Amniotic epithelial cell (primary cell): ENCODE measurements at regions not wholly inside any gene's neighbourhood (a gene's known extent, or its start where the extent isn't known, plus 50 kb on each side); places are given as distances from the start of the nearest gene placed in this dataset.

Source experiments
- DNase-seq: peaks from one replicate; pipeline ENCODE4 v3.0.0-alpha.2; 2010; ENCODE audit warnings: low read depth

DNA sequence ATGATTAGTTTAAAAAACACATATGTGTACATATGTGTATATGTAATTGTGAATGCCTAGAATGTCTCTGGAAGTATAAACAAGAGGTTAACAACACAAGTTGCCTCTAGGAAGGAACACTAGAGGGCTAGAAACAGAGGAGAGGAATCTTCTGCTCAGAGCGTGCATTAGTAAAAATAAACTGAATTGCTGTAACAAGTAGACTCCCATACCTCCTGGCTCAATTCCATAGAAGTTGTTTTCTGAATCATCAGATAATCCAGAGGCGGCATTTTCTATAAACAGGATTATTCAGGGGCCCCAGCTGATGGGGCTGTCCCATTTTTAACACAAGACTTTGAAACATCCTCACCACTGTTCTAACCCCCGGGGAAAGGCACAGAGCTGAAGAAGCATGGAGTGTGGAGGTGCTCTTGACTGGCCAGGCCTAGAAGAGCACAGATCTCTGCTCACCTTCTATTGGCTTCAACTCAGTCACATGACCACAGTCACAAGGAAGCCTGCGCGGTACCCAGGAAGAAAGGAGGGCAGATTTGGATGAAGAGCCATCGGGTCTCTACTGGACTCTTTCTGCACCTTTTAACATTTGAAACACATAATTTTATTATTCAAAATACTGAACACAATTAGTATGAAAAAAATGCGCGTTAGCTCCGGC is 145.7 kb downstream of the TLE3 start:
- peak; percentile 51 for DNase-seq

- no peak for DNase-seq
Observed at GRCh38 chr15:69953051-69953450, 144.7 kb downstream of the TLE3 start.

DNA sequence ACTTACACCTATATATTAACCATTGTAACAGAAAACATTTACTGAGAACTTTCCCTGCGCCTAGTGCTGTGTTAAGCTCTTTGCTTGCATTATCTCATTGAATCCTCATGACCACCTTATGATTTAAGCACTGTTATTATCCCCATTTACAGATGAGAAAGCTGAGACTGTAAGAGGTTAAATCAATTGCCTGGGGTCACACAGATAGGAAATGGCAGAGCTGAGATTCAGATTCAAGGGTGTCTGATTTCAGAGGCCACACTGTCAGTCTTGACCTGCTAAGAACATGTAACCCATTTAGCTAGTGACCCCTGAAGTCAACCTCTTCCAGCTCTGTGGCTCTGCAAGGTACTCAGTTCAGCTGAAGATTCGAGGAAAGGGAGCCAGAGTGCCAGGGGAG is 143.9 kb downstream of the TLE3 start:
- no peak for DNase-seq

DNA sequence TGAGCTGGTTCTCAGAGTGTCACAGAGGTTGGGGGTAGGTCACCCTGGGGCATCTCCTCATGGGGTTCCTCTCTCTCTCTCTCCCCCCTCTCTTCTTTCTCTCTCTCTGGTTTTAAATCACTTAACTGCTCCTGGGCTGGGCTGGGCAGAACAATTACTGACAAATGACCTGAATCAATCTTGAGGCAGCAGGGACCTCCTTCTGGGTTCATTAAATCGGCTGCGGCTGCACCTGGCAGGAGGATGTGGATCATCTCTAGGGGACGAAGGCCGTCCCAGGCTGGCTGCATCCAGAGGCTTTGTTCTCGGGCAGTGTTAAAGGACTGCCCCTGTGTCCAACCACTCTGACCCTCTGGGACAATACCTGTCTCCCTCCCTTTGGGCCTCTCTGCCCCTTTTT is 143.1 kb downstream of the TLE3 start:
- DNase-seq: no peak

GRCh38 chr15:69955240-69955894 is 142.3 kb downstream of the TLE3 start:
- no peak for DNase-seq

DNA sequence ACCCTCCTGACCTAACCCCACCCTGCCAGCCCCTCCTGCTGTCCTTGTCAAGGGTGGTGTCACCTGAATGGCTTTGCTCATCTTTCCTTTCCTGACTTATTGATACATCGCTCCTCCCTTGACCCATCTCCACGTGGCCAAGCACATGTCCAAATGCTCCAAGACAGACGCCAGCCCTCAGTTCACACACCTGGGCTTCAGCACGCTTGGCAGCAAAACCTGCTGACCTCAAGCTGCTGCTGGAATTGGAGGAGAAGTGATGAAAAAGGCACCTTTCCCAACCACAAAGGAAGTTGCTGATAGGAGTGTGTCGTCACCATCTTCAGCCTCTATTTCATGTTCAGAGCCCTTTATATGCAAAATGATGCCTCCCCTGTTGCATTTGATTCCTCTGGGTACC is 141.3 kb downstream of the TLE3 start:
- no peak for DNase-seq

DNA sequence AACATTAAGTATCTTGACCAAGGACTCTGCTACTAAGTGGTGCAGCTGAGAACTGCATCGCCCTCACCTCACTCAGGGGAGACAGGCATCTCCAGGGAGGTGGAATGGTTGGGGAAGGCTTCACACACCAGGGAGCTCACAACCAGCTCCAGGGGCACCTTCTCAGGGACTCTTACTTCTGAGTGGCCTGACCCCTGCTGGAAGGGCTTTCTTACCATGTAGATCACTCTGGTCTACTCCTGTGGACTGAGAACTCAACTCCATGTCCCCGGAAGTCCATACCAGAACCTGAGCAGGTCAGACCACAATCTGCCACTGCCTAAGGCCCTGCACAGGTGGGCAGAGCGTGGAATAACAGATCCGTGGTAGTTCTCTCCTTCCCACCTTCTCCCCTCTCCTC is 140.5 kb downstream of the TLE3 start:
- DNase-seq: peak; percentile 11

DNA sequence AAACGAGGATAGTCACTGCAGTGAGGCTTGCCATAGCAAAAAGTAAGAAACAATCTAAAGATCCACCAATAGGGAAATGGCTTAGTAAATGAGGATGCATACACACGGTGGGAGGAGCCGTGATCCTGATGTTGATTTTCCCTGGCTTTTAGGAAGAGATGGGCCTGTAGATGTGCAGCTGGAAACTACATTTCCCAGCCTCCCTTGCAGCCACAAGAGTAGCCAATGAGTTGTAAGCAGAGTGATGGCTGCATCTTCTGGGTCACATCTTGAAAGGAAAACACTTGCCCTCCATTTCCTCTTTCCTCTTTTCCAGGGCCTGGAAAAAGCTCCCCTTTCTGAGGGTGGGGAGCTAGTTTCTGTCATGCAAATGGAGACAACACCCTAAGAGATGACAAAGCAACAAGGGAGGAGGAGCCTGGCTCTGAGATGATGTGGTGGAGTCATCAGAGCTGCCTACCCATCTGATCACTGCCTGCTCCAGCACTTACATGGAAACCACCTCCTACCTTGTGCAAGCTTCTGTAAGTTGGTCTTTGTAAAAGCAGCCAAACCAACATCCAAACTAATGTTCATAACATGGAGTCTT is 139.1 kb downstream of the TLE3 start:
- DNase-seq: peak; percentile 7

- no peak for DNase-seq
Observed at GRCh38 chr15:69962561-69962960, 135.2 kb downstream of the TLE3 start.

DNA sequence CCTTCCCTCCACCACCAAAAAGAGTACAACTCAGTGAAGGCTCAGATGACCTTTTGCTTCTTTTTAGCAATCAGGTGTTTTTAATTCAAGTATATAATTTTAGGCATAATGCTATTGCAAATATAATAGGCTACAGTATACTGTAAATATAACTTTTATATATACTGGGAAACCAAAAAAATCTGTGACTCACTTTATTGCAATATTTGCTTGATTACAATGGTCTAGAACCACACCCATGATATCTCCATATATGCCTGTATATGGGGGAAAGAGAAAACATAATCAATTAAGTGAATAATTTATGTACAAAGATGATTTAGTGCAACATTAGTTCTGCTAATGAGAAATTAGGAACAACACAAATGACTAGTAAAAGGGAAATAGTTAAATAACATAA is 134.3 kb downstream of the TLE3 start:
- no peak for DNase-seq

- DNase-seq: no peak
Observed at GRCh38 chr15:69971771-69972170, 125.9 kb downstream of the TLE3 start.

DNA sequence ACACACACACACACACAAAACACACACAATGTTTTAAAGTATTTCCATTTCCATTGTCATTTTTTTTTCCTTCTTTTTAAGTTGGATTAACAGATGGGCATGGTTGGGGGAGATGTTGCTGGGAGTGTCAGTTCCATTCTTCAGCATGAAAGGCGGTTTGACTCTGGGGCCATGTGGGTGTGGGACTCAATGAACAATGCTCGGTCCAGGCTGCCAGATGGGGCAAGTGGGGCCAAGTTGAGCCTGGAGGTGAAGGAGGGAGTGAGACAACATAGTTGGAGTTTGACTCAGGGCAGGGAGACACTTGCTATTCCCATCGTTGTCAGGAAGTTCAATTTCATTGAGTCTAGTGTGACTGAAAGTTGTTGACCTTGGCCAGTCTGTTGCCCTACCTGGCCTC is 125.3 kb downstream of the TLE3 start:
- DNase-seq: no peak

- peak; percentile 79 for DNase-seq
Observed at GRCh38 chr15:69973102-69973714, 124.5 kb downstream of the TLE3 start.

GRCh38 chr15:69973880-69974279 is 123.8 kb downstream of the TLE3 start:
- no peak for DNase-seq

- no peak for DNase-seq
Observed at GRCh38 chr15:69974321-69974720, 123.4 kb downstream of the TLE3 start.

GRCh38 chr15:69976366-69976994 is 121.2 kb downstream of the TLE3 start:
- DNase-seq: peak; percentile 38

DNA sequence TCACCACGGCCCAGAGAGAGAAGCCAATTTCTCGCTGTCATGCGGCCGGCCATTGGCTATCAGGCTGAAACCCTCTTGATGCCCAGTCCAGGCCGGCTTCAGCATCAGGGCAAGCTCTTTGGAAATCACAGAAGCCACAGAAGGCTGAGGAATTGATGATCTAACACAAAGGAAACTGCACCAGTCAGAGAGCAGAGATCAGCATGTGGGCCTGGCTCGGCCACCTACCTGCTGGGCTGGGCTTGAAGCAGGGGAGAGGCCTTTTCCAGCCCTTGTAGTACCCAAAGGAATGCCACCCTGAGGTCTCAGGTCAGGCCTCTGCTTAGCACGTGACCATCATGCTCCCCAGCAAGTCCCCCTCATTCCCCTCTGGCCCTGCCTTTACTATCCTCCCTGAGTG is 119.1 kb downstream of the TLE3 start:
- no peak for DNase-seq

DNA sequence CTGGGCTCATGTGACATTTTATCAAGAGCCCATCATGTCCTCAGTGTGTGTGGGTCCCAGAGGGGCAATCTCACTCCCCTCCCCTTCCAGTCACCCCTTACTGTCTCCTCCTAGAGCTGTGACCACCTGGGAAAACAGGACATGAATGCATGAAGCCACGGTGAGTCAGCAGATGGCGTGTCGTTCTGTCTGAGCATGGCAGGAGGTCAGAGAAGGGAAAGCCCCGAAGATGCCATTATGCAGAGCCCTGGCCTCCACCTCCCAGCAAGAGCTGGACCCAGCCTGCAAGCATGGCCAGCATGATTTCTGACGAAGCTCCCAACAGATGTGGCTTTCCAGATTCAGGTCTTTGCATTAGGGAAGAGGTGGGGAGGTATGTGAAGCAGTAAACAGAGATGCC is 118.5 kb downstream of the TLE3 start:
- no peak for DNase-seq

- no peak for DNase-seq
Observed at GRCh38 chr15:69979783-69980182, 117.9 kb downstream of the TLE3 start.

DNA sequence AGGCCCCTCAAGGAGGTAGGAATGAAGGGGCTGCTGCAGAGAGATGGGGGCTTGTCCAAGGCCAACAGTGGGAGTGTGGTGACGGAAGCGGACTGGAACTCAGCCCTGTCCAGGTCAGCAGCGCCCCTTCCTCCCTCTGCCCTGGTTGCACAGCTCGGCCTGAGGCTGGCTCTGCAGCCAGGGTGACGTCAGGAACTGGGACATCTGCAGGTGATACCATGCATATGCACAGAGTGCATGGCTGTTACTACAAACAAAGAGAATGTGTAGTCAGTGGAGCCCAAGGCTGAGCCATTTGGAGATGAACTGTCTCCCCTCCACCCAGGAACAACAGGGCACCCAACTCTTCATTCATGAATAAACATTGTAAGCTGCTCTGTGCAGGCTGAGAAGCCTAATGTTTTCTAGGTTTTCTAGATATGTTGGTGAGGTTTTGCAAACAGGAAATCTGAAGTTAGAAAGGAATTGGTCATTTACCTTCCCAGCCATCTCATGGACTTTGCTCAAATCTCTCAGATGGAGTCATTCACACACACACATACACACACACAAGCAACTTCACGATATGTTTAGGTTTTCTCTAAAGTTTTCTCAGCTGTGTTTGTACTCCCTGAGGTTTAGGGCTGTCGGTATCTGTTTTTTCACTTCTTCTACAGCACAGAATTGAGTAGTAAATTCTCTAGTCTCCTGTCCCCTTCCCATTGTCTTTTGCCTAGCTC is 117.2 kb downstream of the TLE3 start:
- DNase-seq: no peak

GRCh38 chr15:69982037-69982436 is 115.7 kb downstream of the TLE3 start:
- DNase-seq: no peak

DNA sequence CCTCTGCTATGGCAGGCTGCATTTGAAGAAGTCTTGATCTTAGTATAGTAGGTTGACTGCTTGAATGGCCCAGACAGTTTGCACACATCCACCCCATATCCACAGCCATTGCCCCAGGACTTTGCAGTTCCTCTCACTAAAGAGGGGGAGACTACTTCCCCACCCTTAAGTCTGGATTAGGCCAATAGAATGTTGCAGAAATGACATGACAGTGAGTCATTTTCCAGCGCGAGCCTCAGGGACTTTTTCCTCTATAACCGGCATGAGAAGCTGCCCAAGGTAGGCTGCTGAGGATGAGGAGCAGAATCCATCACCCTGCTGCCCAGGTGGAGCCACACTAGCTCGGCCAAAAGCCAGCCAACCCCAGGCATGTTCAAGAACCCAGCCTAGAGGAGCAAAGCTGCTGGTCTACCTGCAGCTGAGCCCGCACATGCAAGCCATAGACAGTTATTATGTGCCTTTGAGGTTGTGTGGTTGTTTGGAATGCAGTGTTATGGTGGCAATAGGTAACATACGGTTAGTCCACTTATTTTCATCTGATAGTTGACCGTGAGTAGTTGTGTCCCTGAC is 113.9 kb downstream of the TLE3 start:
- DNase-seq: peak; percentile 9
